ENCODE measurements at regions not wholly inside any gene's neighbourhood (a gene's known extent, or its start where the extent isn't known, plus 50 kb on each side); places are given as distances from the start of the nearest gene placed in this dataset.
A peak's percentile ranks its signal among the peaks of the same experiment; 100 is the strongest.
"Not testable (repeated sequence)": the region's sequence is repeated elsewhere in the genome, so short reads cannot be mapped to it uniquely, and the experiment has no call there.

DNA sequence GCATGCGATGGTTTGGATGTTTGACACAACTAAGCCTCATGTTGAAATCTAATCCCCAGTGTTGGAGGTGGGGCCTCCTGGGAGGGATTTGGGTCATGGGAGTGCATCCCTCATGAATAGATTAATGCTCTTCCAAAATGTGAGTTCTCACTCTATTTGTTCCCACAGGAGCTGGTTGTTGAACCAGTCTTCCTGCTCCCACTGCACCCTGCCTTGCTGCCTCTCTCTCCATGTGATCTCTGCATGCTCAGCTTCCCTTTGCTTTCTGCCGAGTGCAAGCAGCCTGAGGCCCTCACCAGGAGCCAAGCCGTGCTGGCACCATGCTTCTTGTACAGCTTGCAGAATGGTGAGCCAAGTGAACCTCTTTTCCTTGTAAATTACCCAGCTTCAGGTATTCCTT lies 206.8 kb downstream of the VAPA start:
- DNase-seq: no peak

DNA sequence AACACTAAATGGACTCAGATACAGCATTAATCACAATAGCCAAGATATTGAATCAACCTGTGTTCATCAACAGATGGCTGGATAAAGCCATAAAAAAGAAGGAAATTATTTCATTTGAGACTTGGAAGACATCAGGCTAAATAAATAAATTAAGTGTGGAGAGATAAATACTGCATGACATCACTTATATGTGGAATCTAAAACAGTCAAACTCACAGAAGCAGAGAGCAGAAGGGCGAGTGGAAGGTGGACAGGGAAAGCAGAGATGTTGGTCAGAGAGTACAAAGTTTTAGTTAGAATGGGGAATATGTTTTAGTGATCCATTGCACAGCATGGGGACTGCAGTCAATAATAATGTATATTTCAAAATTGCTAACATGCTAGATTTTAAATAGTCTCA lies 207.2 kb downstream of the VAPA start:
- DNase-seq: no peak

DNA sequence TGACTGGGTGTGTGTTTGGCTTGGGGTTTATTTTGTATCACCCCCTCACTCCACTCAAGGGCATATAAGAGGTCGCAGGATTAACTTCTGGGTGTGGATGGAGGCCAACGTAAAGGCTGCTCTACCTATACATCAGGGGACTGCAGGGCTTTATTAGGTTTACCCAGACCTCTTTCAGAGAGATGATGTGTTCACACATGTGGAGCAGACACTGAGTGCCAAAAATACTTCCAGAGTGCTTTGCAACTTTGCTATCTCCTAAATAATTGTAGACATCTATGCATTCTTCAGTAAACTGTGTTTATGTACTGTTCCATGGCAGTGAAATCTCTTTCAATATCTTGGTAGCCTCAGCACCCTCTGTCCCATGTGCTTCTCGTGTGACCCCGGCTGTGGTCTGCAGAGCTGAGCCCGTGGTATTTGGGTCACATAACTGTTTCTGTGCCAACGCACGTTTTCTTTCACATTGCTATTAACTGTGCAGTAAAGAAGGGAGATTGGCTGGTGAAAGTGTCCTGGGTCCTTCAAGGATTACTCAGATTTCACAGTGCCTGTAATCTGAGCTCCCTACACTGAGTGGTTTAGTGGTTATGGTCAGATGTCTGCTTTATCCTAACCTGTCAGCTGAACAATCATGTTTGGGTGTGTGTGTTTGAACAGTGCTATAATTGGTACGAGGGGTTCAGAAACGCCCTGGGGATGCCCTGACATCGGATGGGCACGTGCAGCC lies 208.1 kb downstream of the VAPA start:
- no peak for DNase-seq

DNA sequence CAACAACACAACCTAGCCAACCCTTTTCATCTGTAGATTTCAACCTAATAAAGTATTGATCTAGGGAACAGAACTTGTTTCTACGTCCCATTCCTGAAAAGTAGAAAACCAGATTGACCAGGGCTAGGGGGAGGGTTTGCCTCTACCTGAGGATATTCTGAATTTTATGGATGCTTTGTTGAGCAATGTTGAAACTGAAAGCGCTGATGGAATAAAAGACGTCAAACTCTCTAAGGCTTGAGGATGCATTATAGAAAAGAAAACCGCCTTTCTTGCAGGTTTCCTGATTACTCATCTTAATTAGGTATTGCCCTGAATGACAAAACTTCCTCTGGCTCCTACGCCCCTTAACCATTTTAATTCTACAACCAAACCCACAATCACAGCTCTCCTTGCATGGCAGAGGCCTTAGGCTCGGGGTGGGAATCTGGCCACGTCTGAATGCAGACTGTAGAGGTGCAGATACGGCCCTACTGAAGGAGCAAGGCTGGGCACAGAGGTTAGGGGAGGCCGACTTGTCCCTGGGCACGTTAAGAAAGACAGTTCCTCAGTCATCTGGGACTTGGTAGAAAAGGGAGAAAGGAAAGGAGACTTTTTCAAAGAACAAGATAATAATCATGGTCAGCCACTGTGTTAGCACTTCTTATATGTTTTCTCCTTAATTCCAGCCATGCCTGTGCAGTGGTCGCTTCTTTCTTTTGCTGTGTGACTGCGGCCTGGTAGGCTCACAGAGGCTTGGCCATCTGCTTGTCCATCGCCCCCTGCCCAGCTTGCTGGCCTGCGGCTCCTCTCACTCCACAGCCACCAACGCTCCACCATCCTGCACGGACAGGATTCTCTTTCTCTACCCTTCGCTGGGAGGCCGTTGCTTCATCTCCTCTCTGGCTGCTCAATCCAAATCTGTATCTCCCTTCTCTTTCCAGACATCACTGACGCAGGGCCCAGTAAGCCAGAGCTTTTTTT lies 209.5 kb downstream of the VAPA start:
- peak in 2 of 4 experiments; percentile 34 to 52 for DNase-seq

DNA sequence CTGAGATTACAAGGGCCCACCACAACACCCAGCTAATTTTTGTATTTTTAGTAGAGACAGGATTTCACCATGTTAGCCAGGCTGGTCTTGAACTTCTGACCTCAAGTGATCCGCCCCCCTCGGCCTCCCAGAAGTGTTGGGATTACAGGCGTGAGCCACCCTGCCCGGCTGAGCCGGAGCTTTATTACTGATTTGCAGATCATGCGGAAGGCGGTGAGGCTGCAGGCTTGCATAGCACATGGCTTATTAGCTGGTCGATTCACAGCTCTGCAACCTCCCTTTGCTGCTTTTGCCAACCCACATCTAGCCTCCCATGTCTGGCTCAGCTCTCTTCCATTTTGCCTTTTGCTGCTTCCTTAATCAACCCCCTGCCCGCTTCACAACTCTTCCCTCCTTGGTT lies 210.3 kb downstream of the VAPA start:
- DNase-seq: no peak

DNA sequence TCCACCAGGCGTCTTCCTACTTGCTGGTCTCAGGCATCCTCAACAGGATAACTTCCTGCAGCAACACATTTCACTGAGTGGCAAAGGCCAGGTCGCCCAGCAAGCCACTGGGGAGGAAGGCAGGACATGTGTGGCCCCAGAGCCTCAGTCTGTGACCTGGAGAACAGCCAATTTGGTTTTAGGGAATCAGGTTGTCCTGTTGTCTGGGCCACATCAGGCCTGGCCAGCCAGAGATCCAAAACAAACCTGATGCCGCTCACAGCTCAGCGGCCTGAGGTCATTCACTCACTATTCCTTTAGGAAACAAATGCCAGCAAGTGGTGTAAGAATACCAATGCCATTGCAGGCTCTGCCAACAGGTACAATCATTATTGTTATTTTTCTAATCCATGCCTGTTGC lies 210.7 kb downstream of the VAPA start:
- no peak for DNase-seq

DNA sequence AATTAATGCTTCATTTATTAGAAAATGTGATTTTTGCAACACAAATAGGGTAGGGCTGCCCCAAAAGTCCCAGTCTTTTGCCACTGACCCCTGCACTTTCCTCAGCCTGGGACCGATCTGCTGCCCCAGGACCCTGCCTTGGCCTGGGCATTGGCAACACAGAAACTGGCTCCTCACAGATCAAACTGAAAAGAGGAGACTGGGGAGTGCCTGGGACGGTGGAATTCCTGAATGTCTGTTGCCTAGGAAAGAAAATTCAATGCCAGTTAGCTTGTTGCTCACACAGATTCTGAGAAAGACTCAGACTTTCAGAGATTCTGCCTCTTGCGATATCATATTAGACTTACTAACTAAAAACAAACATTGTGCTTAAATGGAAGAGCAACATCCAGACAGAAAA lies 211.2 kb downstream of the VAPA start:
- DNase-seq: no peak

DNA sequence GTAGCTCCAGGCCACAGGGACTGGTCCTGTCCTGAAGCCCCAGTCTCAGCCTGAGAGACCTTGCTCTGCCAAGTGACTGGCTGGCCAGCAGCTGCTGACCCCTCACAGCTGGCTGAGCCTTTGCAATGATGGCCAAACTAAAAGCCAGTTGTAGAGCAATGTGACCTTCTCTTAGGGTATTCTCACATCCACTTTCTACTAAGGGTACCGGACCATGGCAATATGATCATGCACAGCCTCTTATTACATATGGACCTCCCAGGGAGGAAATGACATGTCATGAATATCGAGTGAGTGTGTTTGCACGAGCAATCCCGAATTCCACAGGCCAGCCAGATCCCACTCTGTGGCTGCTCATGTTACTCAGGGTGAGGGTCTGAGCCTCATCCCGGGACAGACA lies 213.9 kb downstream of the VAPA start:
- DNase-seq: no peak

DNA sequence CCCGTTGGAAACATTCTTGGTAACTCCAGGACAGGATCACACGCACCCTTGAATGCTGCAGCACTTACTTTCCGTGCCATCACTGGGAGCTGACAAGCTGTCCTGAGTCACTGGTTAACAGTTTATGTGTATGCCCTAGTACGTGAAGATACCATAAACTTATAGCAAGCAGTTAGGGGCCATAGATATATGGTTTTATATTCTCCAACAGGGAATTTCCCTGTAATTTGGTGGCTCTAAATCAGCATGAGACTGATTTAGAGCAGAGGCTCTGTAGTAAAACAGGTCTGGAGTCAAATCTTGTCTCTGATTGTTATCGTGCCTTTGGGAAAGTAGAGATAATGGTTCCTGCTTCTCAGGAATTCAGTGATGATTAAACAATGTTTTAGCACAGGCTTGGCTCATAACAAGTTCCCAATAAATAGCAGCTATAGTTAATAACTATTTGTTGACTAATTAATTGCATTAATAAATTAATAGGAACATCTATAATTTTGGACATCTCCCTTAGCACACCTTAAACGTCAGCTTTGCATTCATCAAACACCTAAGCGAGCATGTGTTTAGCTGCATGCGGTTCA lies 215.2 kb downstream of the VAPA start:
- DNase-seq: no peak

DNA sequence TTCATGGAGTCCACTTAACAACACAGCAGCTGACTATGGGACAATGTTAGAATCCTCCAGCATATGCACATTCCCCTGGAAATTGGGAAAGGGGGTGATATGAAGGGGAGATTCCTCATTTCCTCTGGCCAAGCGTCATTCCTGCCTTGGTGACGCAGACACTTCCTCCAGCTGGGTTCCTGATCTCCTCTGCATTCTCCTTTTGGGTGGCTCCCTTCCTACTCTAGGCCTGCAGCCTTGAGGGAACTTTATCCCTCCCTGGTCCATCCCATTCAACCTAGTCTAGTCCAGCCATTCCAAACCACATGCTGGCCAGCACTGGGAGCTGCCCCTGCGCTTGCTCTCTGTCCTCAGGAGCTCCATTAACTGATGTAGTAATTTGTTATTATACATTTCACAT lies 216.8 kb downstream of the VAPA start:
- DNase-seq: peak; percentile 66 to 80 (median 76)

DNA sequence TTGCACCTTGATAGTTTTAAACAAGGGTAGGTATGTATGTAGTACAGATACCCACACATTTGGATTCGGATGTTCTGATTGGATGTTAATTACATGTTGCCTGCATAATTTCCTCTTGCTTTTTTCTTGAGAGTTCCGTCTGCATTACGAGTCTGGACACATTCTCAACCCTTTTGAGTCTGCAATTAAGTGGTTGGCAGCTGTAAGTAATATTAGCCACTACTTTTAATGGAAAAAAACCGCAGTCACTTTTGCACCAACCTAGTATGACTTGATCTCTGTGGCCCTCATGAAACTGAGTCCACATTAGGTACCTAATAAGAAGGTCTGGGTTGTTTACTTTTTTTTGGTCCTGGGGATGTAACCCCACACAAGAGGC lies 217.3 kb downstream of the VAPA start:
- DNase-seq: no peak

DNA sequence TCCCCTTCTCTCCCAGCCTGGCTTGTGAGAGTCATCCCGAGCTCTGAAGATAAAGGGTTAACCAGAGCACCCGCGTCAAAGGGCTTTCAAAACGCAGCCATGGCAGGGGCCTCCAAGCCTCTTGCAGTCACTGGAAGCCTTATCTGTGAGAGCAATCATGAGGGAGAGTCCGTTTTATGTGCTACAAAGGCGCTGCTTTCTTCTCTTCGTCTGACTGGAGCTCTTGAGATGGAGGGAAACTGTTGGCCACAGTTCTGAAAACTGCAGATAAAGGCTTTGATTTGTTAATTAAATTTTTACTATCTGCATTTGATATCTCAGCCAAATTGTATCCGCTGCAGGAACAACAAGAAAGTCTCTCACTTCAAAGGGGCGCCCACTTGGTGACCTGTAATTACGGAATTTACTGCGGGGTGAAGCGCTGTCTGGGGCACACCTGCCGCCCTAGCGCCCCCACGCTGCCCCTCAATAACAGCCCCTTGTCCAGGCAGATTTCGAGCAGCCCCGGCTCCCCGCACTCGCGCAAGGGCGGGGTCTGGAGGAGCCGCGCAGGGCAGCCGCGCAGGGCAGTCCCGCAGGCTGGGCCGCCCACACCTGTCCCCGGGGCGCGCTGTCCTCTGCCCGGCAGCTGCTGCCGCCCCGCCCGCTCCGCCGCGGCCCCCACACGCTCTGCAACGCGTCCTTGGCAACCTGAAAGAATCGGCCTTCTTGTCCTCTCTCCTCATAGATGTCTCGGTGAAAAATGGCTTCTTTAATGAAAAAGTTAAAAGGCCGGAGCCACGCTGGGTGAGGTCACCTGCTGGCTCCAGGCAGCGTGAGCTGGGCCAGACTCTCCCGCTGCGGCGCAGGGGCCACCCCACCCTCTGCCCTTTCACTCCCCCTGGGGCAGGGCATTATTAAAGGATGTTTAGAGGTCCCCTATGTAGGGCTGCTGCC lies 217.9 kb downstream of the VAPA start:
- DNase-seq: peak; percentile 6 to 61 (median 35)

DNA sequence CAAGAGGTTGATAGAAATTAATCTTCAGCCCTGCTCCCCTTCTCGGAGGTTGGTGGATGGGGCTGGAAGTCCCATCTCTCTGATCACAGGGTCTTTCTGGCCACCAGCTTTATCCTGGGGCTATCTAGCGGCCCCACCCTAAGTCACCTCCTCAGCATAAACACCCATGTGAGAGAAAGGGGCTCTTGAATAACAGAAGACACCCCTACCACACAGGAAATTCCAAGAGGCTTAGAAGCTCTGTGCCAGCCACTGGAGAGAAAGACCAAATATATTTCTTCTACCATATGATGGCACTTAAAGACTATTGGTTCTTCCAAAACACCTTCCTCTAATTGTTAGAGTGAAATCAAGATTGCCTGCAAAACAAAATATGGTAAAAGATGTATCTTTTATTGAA lies 219.7 kb downstream of the VAPA start:
- no peak for DNase-seq

DNA sequence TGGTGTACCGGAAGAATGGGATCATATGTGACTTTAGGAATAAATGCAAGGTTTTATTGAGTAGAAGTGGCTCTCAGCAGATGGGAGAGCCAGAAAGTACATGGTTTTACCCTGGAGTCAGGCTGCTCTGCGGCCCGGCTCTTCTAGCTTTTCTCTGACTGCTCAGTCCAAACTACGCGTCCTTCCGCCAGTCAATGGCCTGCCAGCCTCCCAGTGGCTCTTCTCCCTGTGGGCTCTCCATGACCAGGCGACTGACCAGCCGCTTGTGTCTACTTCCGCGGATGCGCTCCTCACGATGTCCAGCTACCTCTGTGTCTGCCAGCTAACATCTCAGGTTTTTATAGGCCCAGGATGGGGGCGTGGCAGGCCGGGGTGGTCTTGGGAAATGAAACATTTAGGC lies 220.4 kb downstream of the VAPA start:
- DNase-seq: no peak

DNA sequence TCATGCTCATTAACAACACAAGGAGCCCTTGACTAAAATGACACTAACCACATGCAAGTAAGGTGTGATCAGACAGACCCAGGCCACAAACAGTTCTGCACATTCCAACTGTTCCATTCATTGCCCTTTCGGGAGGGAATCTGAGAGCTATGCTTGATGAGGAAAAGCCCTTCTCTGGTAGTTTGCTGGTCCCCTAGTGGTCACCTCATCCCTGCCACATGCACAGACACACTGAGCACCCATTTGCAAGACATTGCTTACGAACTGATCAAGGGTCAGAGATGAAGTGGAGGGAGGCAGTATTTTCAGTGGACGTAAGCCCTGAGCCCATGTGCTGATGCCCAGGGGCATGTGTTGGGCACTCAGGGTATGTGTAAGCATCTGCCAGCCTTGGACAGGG lies 220.9 kb downstream of the VAPA start:
- DNase-seq: not testable (repeated sequence)

DNA sequence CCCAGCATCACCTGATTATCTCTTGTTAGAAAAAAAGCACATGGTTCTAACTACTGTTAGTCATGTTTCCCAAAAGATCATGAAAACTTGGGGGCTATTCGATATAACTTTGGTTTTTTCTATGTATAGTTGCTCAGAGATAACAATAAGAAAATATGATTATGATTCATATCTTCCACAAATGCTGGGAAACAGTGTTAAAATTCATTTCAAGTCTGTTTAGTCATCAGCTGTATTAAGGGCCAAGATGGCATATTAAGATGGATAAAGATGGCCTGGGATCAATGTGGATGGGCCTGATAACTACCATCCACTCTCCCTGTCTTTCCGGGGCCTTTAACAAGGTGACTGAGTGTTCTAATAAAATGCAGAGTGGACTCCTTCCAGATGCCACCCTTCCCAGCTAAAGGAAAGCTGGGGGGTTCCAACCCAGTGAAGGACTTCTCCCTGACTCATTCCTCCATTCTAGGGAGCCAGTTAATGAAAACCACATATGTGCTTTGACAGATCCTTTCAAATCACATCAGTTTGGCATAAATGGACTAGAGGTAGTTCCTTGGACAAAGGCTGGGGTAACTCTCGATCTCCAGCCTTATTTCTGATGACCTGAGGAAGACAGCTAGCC lies 221.6 kb downstream of the VAPA start:
- no peak for DNase-seq

DNA sequence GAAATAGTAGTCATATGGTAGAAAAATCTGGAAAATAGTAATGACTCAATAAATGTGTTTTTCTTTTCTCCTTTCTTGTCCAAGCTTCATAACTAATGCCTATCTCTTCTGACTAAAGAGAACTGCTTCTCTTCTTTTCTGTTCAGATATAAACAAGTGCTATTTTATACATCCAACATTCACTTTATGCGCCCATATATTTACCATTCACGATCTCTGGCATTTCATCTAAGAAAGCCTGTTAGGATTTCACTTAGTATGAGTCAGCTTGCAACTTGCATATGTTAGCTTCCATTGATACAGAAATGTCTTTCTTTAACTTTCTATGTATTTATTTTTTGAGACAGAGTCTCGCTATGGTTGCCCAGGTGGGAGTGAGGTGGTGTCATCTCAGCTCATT lies 224.9 kb downstream of the VAPA start:
- DNase-seq: no peak

DNA sequence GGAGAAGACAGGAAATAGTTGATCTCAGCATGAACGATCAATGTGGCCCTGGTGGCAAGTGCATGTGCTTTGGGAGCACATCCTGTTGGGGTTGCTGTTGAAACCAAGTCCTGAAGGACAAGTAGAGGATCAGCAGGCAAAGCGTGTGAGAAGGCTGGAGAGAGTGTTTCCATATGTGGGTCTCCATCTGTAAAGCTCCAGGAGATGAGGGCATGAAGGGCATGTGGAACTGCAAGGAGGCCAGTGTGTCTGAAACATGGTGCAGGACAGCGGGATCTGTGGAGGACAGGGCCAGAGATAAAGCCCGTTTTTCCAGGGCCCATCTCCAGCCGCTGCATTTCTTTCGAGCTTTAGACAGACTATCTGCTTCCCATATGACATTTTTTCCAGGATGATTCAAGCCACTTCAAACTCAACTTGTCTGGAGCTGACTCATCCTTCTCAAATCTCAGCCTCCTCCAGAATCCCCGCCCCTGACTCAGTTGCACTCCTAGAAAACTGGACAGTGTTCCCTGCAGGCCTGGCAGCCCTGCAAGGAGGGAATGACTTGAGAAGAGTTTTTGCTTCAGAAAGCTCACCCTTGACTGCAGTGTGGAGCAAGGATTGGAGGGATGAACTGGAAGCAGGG lies 226.1 kb downstream of the VAPA start:
- DNase-seq: peak in 2 of 4 experiments; percentile 10 to 34

DNA sequence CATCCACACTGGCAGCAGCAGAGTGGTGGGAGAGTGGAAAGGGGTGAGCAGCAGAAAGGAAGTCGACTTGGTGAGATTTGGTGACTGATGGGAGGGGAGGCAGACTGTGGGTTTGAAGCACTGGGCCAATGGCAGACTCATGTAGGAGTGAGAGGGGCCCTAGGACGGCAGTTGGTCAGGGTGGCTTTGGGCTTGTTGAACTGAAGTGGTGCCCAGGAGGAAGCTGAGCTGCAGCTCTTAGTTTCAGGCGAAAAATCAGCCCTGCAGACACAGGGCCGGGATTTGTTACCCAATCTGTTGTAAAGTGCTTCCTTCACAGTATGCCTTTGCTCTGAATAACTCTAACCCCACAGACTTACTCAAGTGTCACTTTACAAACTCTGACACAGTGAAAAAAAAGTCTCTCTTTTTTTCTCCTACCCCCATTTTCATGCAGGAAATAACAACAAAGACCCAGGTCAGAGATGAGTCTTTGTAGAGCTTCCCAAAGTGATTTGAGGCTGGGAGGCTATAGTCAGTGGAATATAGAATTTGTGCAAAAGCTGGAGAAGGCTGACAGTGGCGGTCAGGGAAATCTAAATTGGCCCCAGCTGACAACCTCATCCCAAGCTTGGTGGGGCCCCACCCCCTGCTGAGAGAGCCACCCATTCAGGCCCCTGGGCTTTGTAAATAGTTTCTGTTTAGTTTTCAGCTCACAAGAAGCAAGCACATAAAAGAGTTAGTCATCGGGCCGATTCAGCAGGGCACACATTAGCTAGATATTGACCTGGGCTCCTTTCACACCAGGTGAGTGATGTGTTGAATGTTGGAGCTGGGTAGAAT lies 226.9 kb downstream of the VAPA start:
- peak; percentile 51 to 80 (median 74) for DNase-seq

DNA sequence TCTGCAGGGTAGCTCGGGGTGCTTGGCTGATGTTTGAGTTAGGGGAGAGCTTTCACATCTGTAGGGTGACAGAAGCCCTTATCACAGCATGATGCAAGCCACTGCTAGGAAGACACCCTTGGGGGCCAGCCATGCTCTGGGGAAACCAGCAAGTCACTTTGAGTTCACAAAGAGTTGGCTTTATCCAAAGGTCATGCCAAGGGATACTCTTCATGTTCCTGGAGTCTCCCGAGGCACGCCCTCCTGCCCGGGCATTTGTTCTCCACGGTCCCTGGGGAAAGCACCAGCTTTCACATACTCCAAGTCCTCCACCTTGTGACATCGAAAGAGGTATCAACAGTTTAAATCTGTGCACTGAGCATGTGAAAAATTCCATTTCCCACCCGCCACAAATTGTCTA lies 227.7 kb downstream of the VAPA start:
- no peak for DNase-seq

DNA sequence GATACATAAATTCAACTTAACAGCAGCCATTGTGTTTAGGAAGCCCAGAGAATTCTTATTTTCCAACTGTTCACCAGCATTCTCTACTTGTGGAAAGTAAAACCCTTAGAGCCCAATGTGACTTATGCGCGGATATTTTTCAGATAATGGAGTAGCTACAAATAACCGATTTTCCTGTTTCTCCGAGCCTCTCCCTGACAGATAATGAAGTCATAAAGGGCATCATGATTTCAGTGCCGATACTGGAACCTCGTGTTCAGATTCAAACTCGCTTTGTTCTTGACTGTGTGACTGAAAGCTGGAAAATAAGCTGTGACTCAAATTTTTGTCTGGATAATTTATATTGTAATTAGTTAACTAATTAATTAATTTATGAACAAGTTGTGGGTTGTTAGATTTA lies 228.2 kb downstream of the VAPA start:
- DNase-seq: no peak
